BLaER1 treated with 17β-estradiol and CSF1 and Interleukin-3, amounts not matched to agents 10 nM and 100 nM (cell line): ENCODE measurements at regions not wholly inside any gene's neighbourhood (a gene's known extent, or its start where the extent isn't known, plus 50 kb on each side); places are given as distances from the start of the nearest gene placed in this dataset.
"Not testable (repeated sequence)": the region's sequence is repeated elsewhere in the genome, so short reads cannot be mapped to it uniquely, and the experiment has no call there.

Experiments
- H3K27ac ChIP-seq, 11 experiments: shearing (Covaris generic); formaldehyde crosslinking; 2 replicates each; pipeline ENCODE4 v1.8.1; 2022
- H3K27me3 ChIP-seq, 11 experiments: shearing (Covaris generic); formaldehyde crosslinking; 2 replicates each; pipeline ENCODE4 v1.8.1; 2022
- H3K36me3 ChIP-seq, 11 experiments: shearing (Covaris generic); formaldehyde crosslinking; 2 replicates each; pipeline ENCODE4 v1.8.1; 2022
- H3K4me1 ChIP-seq, 10 experiments: shearing (Covaris generic); formaldehyde crosslinking; 2 replicates each; pipeline ENCODE4 v1.8.1; 2022
- H3K4me2 ChIP-seq, 11 experiments: shearing (Covaris generic); formaldehyde crosslinking; 2 replicates each; pipeline ENCODE4 v1.8.1; 2022
- H3K4me3 ChIP-seq, 10 experiments: shearing (Covaris generic); formaldehyde crosslinking; 2 replicates each; pipeline ENCODE4 v1.8.1; 2022
- H3K9ac ChIP-seq, 11 experiments: shearing (Covaris generic); formaldehyde crosslinking; 2 replicates each; pipeline ENCODE4 v1.8.1; 2022
- H3K9me3 ChIP-seq, 11 experiments: shearing (Covaris generic); formaldehyde crosslinking; replicated peaks in 1 of 11; 2 replicates each; pipeline ENCODE4 v1.8.1; 2022
- H4K20me1 ChIP-seq, 11 experiments: shearing (Covaris generic); formaldehyde crosslinking; 2 replicates each; pipeline ENCODE4 v1.8.1; 2022
- Cebpa-rat ChIP-seq, 11 experiments: shearing (Covaris generic); IDR thresholded peaks; 2 replicates each; pipeline ENCODE4 v1.8.1; 2022

DNA sequence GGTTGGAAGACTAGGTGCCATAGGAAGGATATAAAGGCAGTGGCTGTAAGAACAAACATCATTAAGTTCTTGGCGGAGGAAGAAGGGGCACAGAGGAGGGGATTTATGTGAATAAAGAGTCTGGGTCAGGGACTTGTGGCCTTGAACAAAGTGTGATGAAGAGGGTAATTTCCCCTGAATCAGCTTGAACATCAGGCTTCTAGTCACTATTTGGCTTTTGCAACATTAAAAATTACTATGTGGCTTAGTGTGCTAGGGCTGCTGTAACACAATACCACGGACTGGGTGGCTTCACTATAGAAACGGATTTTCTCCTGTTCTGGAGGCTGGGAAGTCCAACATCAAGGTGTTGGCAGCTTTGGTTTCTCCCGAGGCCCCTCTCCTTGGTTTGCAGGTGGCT lies 70.5 kb upstream of the CNIH3 start:
- Histone ChIP-seq H3K9me3 (no peaks in the 10 kb centered on the region), H3K9ac (no peak overlapping the region), H3K27me3 (no peaks in the 10 kb centered on the region), H4K20me1 (no peaks in the 10 kb centered on the region), H3K27ac (no peak overlapping the region), H3K4me1 (peaks cover 1 to 52% (median 27%) of the 10 kb centered on the region in 10 experiments; a peak in 19 of 20 replicates), H3K4me2 (peak overlapping the region in 2 of 11 experiments; percentile 74 to 85; a peak in 3 of 22 replicates), H3K4me3 (no peak overlapping the region), H3K36me3 (no peaks in the 10 kb centered on the region)
- TF ChIP-seq Cebpa-rat (IDR thresholded peaks at IDR 0.05): no peak

DNA sequence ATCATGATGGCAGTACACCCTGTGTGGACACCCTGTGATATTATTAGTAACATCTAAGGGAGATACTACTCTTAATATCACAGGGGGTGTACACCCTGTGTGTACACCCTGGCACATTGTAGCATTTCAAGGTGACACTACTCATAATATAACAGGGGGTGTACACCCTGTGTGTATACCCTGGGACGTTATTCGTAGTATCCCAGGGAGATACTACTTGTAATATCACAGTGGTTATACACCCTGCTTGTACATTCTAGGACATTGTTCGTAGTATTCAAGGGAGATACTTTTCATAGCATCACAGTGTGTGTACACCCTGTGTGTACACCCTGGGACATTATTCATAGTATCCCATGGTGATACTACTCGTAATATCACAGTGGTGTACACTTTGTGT lies 67.4 kb upstream of the CNIH3 start:
- H3K27me3 ChIP-seq: no peaks in the 10 kb centered on the region
- no peaks in the 10 kb centered on the region for H4K20me1 ChIP-seq
- no peak overlapping the region for H3K27ac ChIP-seq
- H3K9me3 ChIP-seq: no peaks in the 10 kb centered on the region
- H3K36me3 ChIP-seq: no peaks in the 10 kb centered on the region
- no peak overlapping the region for H3K9ac ChIP-seq
- TF ChIP-seq Cebpa-rat (IDR thresholded peaks at IDR 0.05): no peak
- H3K4me2 ChIP-seq: no peak overlapping the region
- no peak overlapping the region for H3K4me3 ChIP-seq
- peaks cover 0 to 21% (median under 1%) of the 10 kb centered on the region in 10 experiments; a peak in 10 of 20 replicates for H3K4me1 ChIP-seq

DNA sequence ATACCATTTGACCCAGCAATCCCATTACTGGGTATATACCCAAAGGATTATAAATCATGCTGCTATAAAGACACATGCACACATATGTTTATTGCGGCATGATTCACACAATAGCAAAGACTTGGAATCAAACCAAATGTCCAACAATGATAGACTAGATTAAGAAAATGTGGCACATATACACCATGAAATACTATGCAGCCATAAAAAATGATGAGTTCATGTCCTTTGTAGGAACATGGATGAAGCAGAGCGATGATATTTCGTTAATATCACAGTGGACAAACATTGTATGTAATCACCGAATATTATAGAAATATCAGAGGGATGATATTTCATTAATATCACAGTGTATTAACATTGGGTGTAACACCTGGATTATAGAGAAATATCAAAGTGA lies 64.9 kb upstream of the CNIH3 start:
- not testable (repeated sequence) for H3K27me3 ChIP-seq, H3K4me3 ChIP-seq, H3K9ac ChIP-seq, H3K27ac ChIP-seq, H3K4me2 ChIP-seq, H4K20me1 ChIP-seq, H3K36me3 ChIP-seq, H3K9me3 ChIP-seq, H3K4me1 ChIP-seq

DNA sequence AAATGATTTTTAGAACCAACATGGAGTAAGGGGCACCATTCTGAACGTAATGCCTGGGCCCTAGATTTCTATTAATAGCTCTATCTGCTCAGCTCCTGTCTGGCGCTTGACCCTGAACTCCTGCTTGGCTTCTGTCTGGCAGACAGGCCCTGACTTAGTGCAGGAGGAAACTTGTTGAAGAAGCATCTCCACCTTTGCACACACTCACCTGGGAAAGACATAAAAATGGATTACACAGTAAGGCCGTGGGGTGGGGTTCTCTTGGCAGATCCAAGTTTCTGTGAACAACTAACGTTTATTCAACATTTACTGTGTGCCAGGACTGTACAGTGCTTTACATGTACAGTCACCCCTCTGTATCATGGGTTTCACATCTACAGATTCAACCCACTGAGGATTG lies 62.1 kb upstream of the CNIH3 start:
- Histone ChIP-seq H3K36me3 (no peaks in the 10 kb centered on the region), H3K9ac (no peak overlapping the region), H4K20me1 (no peaks in the 10 kb centered on the region), H3K4me1 (no peaks in the 10 kb centered on the region), H3K27ac (no peak overlapping the region), H3K27me3 (no peaks in the 10 kb centered on the region), H3K4me3 (no peak overlapping the region), H3K4me2 (no peak overlapping the region), H3K9me3 (no peaks in the 10 kb centered on the region)
- TF ChIP-seq Cebpa-rat (IDR thresholded peaks at IDR 0.05): no peak

DNA sequence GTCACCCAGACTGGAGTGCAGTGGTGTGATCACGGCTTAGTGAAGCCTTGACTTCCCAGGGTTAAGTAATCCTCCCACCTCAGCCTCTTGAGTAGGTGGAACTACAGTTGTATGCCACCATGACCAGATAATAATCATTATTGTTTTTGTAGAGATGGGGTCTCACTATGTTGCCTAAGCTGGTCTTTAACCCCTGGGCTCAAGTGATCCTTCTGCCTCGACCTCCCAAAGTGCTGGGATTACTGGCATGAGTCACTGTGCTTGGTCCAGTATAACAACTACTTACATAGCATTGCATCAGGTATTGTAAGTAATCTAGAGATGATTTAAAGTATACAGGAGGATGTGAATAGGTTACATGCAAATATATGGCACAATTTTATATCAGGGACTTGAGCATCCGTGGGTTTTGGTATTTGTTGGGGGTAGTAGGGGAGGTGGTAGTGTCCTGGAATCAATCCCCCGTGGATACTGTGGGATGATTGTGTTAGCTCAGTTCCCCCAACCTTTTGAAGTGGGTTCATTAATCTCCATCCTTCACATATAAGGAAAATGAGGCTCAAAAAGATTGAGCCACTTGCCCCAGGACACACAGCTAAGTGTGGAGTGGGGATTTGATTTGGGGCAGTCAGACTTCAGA lies 61.4 kb upstream of the CNIH3 start:
- no peak overlapping the region for H3K4me2 ChIP-seq
- no peaks in the 10 kb centered on the region for H3K9me3 ChIP-seq
- no peaks in the 10 kb centered on the region for H3K27me3 ChIP-seq
- TF ChIP-seq Cebpa-rat (IDR thresholded peaks at IDR 0.05): no peak
- no peaks in the 10 kb centered on the region for H3K36me3 ChIP-seq
- H3K4me3 ChIP-seq: no peak overlapping the region
- H3K27ac ChIP-seq: no peak overlapping the region
- no peaks in the 10 kb centered on the region for H3K4me1 ChIP-seq
- no peak overlapping the region for H3K9ac ChIP-seq
- no peaks in the 10 kb centered on the region for H4K20me1 ChIP-seq

DNA sequence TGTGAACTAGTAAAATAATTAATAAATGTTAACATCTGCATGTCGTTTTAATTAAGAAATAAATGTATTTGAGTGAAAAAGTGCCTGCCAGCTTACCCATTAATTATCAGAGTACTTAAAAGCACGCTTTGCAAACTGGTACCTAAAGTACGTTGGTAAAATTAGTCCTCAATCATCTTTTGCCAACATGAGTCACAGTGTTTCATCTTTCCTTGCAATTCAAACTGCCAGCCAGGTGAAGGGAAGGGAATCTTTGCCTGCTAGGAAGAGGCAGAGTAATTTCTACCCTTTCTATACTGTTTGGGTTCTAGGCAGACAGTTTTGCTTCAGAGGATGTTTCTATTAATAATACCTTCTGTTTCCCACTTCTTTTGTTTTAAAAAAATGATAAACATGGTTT lies 57.2 kb upstream of the CNIH3 start:
- Histone ChIP-seq H3K27me3 (no peaks in the 10 kb centered on the region), H3K36me3 (no peaks in the 10 kb centered on the region; a peak in 1 of 22 replicates), H3K9me3 (peaks cover 9 to 20% (median 11%) of the 10 kb centered on the region in 11 experiments), H3K4me2 (no peak overlapping the region), H3K4me1 (peaks cover 0 to 4% (median 0%) of the 10 kb centered on the region in 10 experiments; a peak in 5 of 20 replicates), H3K4me3 (no peak overlapping the region), H4K20me1 (no peaks in the 10 kb centered on the region), H3K27ac (no peak overlapping the region), H3K9ac (no peak overlapping the region)
- no peak for TF ChIP-seq Cebpa-rat (IDR thresholded peaks at IDR 0.05)

DNA sequence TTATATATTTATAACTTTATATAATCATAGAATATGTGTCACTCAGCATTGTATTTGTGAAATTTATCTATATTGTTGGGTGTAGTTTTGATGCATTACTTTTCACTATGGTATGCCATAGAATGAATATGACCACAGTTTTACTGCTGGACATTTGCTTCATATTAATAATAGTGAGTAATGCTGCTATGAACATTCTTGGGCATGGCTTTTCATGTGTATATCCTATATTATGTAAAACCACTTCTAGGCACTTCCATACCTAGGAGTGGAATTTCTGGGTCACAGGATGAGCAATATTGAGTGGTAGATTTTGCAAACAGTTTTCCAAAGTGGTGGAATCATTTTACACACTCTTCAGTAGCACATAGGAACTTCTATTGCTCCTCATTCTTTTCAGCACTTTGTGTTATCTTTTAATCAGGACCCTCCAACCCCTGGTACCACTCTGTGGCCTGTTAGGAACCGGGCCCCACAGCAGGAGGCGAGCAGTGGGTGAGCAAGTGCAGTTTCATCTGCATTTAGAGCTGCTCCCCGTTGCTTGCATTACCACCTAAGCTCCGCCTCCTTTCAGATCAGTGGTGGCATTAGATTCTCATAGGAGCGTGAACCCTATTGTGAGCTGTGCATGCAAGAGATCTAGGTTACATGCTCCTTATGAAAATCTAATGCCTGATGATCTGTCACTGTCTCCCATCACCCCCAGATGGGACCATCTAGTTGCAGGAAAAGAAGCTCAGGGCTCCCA lies 56.0 kb upstream of the CNIH3 start:
- Histone ChIP-seq H4K20me1 (no peaks in the 10 kb centered on the region), H3K4me2 (no peak overlapping the region), H3K36me3 (no peaks in the 10 kb centered on the region; a peak in 1 of 22 replicates), H3K4me3 (no peak overlapping the region), H3K9ac (no peak overlapping the region), H3K27ac (no peak overlapping the region), H3K4me1 (peaks cover 0 to 16% (median 5%) of the 10 kb centered on the region in 10 experiments; a peak in 10 of 20 replicates), H3K9me3 (peaks cover 9 to 20% (median 11%) of the 10 kb centered on the region in 11 experiments), H3K27me3 (no peaks in the 10 kb centered on the region)
- TF ChIP-seq Cebpa-rat (IDR thresholded peaks at IDR 0.05): no peak

DNA sequence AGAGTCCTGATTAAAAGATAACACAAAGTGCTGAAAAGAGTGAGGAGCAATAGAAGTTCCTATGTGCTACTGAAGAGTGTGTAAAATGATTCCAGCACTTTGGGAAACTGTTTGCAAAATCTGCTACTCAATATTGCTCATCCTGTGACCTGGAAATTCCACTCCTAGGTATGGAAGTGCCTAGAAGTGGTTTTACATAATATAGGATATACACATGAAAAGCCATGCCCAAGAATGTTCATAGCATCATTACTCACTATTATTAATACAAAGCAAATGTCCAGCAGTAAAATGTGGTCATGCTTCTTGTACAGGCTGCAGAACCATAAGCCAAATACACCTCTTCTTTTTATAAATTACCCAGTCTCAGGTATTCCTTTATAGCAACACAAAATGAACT lies 53.2 kb upstream of the CNIH3 start:
- not testable (repeated sequence) for H3K9ac ChIP-seq, H4K20me1 ChIP-seq, H3K36me3 ChIP-seq, H3K27ac ChIP-seq, H3K27me3 ChIP-seq, H3K4me3 ChIP-seq, H3K4me2 ChIP-seq
- H3K9me3 ChIP-seq: peaks cover 9 to 20% (median 11%) of the 10 kb centered on the region in 11 experiments
- peaks cover 0 to 31% (median 9%) of the 10 kb centered on the region in 10 experiments; a peak in 10 of 20 replicates for H3K4me1 ChIP-seq

DNA sequence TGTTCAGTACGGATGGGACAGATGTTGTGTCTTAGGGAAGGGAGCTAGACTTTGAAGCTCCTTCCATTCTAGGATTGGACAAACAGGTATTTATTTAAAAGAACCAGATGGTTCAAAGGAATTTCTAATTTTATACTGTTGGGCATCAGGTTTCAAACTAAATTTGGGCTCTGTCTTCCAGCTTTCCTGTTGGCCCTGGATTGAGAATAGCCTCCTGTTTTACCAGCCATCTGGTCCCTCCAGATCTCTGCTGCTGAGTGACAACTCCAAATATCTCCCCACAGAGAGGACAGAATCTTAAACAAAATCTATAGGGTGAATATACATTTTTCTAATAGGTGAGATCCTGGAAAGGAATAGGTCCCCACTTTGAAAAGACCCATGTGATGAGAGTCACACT lies 52.5 kb upstream of the CNIH3 start:
- TF ChIP-seq Cebpa-rat (IDR thresholded peaks at IDR 0.05): no peak
- Histone ChIP-seq H3K9ac (no peak overlapping the region), H3K4me3 (no peak overlapping the region), H3K4me2 (peak overlapping the region in 1 of 11 experiments; percentile 51; a peak in 1 of 22 replicates), H3K27me3 (no peaks in the 10 kb centered on the region), H3K27ac (no peak overlapping the region), H3K4me1 (peaks cover 0 to 31% (median 9%) of the 10 kb centered on the region in 10 experiments; a peak in 10 of 20 replicates), H4K20me1 (no peaks in the 10 kb centered on the region), H3K36me3 (no peaks in the 10 kb centered on the region; a peak in 1 of 22 replicates), H3K9me3 (peaks cover 9 to 20% (median 11%) of the 10 kb centered on the region in 11 experiments)
